Esophagus squamous epithelium (tissue), 5 donors: ENCODE measurements at regions not wholly inside any gene's neighbourhood (a gene's known extent, or its start where the extent isn't known, plus 50 kb on each side); places are given as distances from the start of the nearest gene placed in this dataset.

Experiments used
- DNase-seq: peaks from one replicate; lab custom pipeline; 2025; lab: John Stamatoyannopoulos, UW
- H3K27ac ChIP-seq, 4 donors: fragments of 200-600 bp; sonication (generic); one replicate each; pipeline ENCODE4 v1.5.1; 2016 to 2019; ENCODE audit warnings: mild to moderate bottlenecking in 1 of 4
- H3K27me3 ChIP-seq, 4 donors: fragments of 200-600 bp; sonication (generic); 1 replicate in 3 of 4; 2 replicates in 1 of 4; pipeline versions ENCODE4 v1.5.1 to v1.6.0; 2017 to 2021; ENCODE audit warnings: antibody characterized with exemption in 1 of 4
- H3K36me3 ChIP-seq, 3 donors: fragments of 200-600 bp; sonication (generic); one replicate each; pipeline ENCODE4 v1.5.1; 2016 to 2019
- H3K4me1 ChIP-seq, 3 donors: fragments of 200-600 bp; sonication (generic); one replicate each; pipeline ENCODE4 v1.5.1; 2017 to 2019
- H3K4me3 ChIP-seq, 4 donors: fragments of 200-600 bp; sonication (generic); 1 replicate in 3 of 4; 2 replicates in 1 of 4; pipeline ENCODE4 v1.5.1; 2016 to 2019; ENCODE audit warnings: mild to moderate bottlenecking in 2 of 4, moderate library complexity in 1 of 4
- H3K9me3 ChIP-seq, 3 donors: fragments of 200-600 bp; sonication (generic); one replicate each; pipeline ENCODE4 v1.5.1; 2016 to 2019
- CTCF ChIP-seq, 6 experiments: fragments of 450-650 bp in 4 of 6; fragments of 200-600 bp in 2 of 6; sonication (generic) in 2 of 6; IDR thresholded peaks; one replicate each; pipeline ENCODE4 v1.5.1; 2016 to 2019; ENCODE audit warnings: antibody characterized with exemption in 6 of 6, mild to moderate bottlenecking in 4 of 6, moderate library complexity in 4 of 6
- POLR2A ChIP-seq, 4 donors: fragments of 450-650 bp; IDR thresholded peaks; one replicate each; pipeline ENCODE4 v1.6.1; 2017; ENCODE audit warnings: antibody characterized with exemption in 4 of 4, mild to moderate bottlenecking in 4 of 4, moderate library complexity in 3 of 4
- WGBS, 2 donors: methylation state at CpG; one replicate each; pipeline ENCODE4 v1.1.5; 2018; 5-methylcytosine and 5-hydroxymethylcytosine counted together
- intact Hi-C: fragments of 100-400 bp; cut with DNase I; formaldehyde crosslinking; loops from one replicate; pipeline ENCODE4 v1.15.0; 2022
- donor health status: DM: yes; HTN: yes; CAD: no.

- Histone ChIP-seq H3K9me3 (no peaks in the 10 kb centered on the region), H3K4me1 (peaks cover 0 to 6% (median 0%) of the 10 kb centered on the region in 3 donors), H3K36me3 (no peaks in the 10 kb centered on the region), H3K4me3 (no peak overlapping the region), H3K27me3 (peaks cover 0 to 13% (median 0%) of the 10 kb centered on the region in 4 donors), H3K27ac (no peak overlapping the region)
- WGBS, 2 donors = 13 to 27% methylated on average over 7 of the region's 7 CpGs
- intact Hi-C loops = no loop called here
- no peak for DNase-seq
- TF ChIP-seq CTCF (IDR thresholded peaks at IDR 0.05) = no peak
- TF ChIP-seq POLR2A (IDR thresholded peaks at IDR 0.05) = no peak
These were observed 122.6 kb upstream of the BASP1 start for GRCh38 chr5:17094830-17095229.

- 34 to 42% methylated on average over 12 to 14 of the region's 15 CpGs for WGBS, 2 donors
- H3K36me3 ChIP-seq = no peaks in the 10 kb centered on the region
- peaks cover 0 to 6% (median 0%) of the 10 kb centered on the region in 3 donors for H3K4me1 ChIP-seq
- H3K27me3 ChIP-seq = peaks cover 0 to 13% (median 0%) of the 10 kb centered on the region in 4 donors
- H3K27ac ChIP-seq = no peak overlapping the region
- H3K9me3 ChIP-seq = no peaks in the 10 kb centered on the region
- TF ChIP-seq CTCF (IDR thresholded peaks at IDR 0.05) (no peak), POLR2A (IDR thresholded peaks at IDR 0.05) (no peak)
- DNase-seq = no peak
- intact Hi-C loops = no loop called here
- no peak overlapping the region for H3K4me3 ChIP-seq
These were observed 120.3 kb upstream of the BASP1 start for GRCh38 chr5:17096952-17097695.

- Histone ChIP-seq H3K4me1 (peaks cover 0 to 3% (median 0%) of the 10 kb centered on the region in 3 donors), H3K9me3 (no peaks in the 10 kb centered on the region), H3K27me3 (peaks cover 0 to 13% (median 0%) of the 10 kb centered on the region in 4 donors), H3K4me3 (no peak overlapping the region), H3K36me3 (no peaks in the 10 kb centered on the region), H3K27ac (no peak overlapping the region)
- intact Hi-C loops = no loop called here
- TF ChIP-seq CTCF (IDR thresholded peaks at IDR 0.05) = no peak
- TF ChIP-seq POLR2A (IDR thresholded peaks at IDR 0.05) = no peak
- no peak for DNase-seq
- 94 to 96% methylated on average over 4 to 8 of the region's 8 CpGs for WGBS, 2 donors
These were observed 117.5 kb upstream of the BASP1 start for GRCh38 chr5:17099946-17100345.

GRCh38 chr5:17103461-17103860 is 114.0 kb upstream of the BASP1 start:
- peaks cover 0 to 9% (median 0%) of the 10 kb centered on the region in 3 donors for H3K4me1 ChIP-seq
- peaks cover 0 to 4% (median 0%) of the 10 kb centered on the region in 4 donors for H3K27me3 ChIP-seq
- TF ChIP-seq CTCF (IDR thresholded peaks at IDR 0.05) = no peak
- TF ChIP-seq POLR2A (IDR thresholded peaks at IDR 0.05) = no peak
- H3K4me3 ChIP-seq = no peak overlapping the region
- 38 to 41% methylated on average over 2 to 3 of the region's 3 CpGs for WGBS, 2 donors
- H3K36me3 ChIP-seq = no peaks in the 10 kb centered on the region
- intact Hi-C loops = no loop called here
- no peak for DNase-seq
- no peak overlapping the region for H3K27ac ChIP-seq
- H3K9me3 ChIP-seq = no peaks in the 10 kb centered on the region

GRCh38 chr5:17105744-17106418 is 111.5 kb upstream of the BASP1 start:
- 18 to 30% methylated on average over 5 of the region's 5 CpGs for WGBS, 2 donors
- Histone ChIP-seq H3K27ac (no peak overlapping the region), H3K27me3 (no peaks in the 10 kb centered on the region), H3K36me3 (no peaks in the 10 kb centered on the region), H3K4me1 (peaks cover 0 to 9% (median 0%) of the 10 kb centered on the region in 3 donors), H3K4me3 (no peak overlapping the region), H3K9me3 (no peaks in the 10 kb centered on the region)
- intact Hi-C loops = no loop called here
- no peak for TF ChIP-seq POLR2A (IDR thresholded peaks at IDR 0.05)
- TF ChIP-seq CTCF (IDR thresholded peaks at IDR 0.05) = no peak
- no peak for DNase-seq
